ENCODE measurements at regions not wholly inside any gene's neighbourhood (a gene's known extent, or its start where the extent isn't known, plus 50 kb on each side); places are given as distances from the start of the nearest gene placed in this dataset.
A peak's percentile ranks its signal among the peaks of the same experiment; 100 is the strongest.

DNA sequence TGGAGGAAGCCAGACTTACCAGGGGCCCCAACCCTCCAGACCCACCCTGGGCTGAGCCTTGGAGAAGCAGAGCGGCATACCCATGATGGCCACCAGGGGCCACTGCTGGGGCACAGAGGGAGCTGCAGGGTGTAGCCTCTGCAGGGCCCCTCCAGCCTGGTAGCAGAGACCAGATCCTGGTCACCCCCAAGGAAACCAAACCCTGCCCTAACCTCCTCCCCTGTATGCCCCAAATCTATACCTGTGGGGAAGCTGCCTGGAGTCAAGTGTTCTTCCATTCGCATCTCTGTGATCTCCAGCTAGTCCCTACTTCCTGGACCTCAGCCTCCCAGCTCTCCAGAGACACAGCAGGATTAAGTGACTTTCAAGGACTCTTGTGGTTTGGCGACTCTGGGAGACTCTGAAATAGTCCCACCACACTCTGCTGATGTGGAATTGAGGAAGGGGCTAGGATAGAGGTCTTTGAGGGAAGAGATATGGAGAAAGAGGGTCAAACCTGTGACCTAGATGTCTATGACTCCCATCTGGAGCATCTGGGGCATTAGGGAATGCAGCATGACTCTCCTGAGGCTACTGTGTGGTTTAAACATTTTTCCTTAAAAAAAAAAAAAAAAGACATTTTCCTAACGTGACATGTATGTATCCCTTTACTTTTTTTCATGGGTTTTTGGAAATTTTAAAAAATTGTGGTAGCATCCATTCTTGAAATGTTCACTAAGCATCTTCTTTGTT, 119.2 kb upstream of the IPO9 start:
- TF ChIP-seq CTCF (IDR thresholded peaks at IDR 0.05; ENCODE audit: insufficient read depth, low read length, poor library complexity, severe bottlenecking) = peak; percentile 98
- DNase-seq (ENCODE audit: extremely low read depth, insufficient read length) = peak; percentile 20
- Histone ChIP-seq H3K27me3 (replicated peaks; ENCODE audit: control insufficient read depth, insufficient read depth, low read length) (no peaks in the 10 kb centered on the region; the same call in 1 of the 2 replicates), H3K4me3 (replicated peaks; ENCODE audit: low read depth, low read length) (no peak overlapping the region), H3K36me3 (ENCODE audit: control insufficient read depth, insufficient read depth, low read length) (no peaks in the 10 kb centered on the region)

DNA sequence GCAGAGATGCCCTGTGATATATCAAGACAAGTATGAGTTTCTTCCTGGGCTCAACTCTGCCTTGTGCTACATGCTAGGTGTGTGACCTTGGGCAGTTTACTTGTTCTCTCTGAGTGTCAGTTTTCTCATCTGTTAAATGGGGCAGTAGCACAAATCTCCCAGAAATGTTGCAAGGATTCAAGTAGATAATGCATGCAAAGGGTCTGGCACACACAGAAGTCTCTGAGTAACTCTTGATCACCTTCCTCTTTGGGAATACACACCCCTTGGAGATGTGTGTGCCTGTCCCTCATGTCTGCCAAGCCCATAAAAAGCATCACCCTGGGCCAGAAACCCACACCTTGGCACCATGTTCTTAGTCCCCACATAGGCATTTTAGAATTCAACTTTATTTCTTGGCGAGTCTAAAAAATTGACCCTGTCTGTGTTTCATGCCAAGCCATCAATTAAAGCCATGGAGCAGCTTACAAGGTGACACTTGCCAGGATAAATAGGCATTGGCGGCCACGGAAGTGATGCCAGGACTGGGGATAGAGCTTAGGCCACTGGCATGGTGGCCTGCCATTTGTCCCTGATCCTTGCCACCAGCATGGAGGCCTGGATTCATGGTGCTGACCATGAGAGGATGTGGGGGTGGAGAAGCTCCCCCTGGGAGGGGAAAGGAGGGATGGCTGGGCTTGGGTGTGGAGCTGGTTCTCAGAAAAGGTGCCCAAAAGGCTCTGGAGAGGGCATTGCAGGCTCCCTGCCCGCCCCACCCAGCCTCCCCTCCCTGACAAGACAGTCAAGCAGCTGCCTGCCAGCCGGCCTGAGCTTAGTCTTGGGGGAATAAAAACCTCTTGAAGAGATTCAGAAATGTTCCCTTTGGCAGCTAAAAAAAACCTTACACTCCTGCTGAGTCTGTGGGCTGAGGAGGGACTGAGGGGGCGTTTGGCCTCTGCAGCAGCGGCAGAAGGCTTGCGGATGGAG, 118.0 kb upstream of the IPO9 start:
- Histone ChIP-seq H3K4me3 (replicated peaks; ENCODE audit: low read depth, low read length) (no peak overlapping the region), H3K36me3 (ENCODE audit: control insufficient read depth, insufficient read depth, low read length) (no peaks in the 10 kb centered on the region), H3K27me3 (replicated peaks; ENCODE audit: control insufficient read depth, insufficient read depth, low read length) (no peaks in the 10 kb centered on the region; the same call in 1 of the 2 replicates)
- no peak for DNase-seq (ENCODE audit: extremely low read depth, insufficient read length)
- TF ChIP-seq CTCF (IDR thresholded peaks at IDR 0.05; ENCODE audit: insufficient read depth, low read length, poor library complexity, severe bottlenecking) = no peak

GRCh38 chr1:201711811-201712210, 117.1 kb upstream of the IPO9 start:
- no peak for DNase-seq (ENCODE audit: extremely low read depth, insufficient read length)
- H3K4me3 ChIP-seq (replicated peaks; ENCODE audit: low read depth, low read length) = no peak overlapping the region
- no peaks in the 10 kb centered on the region for H3K36me3 ChIP-seq (ENCODE audit: control insufficient read depth, insufficient read depth, low read length)
- no peaks in the 10 kb centered on the region; the same call in 1 of the 2 replicates for H3K27me3 ChIP-seq (replicated peaks; ENCODE audit: control insufficient read depth, insufficient read depth, low read length)
- TF ChIP-seq CTCF (IDR thresholded peaks at IDR 0.05; ENCODE audit: insufficient read depth, low read length, poor library complexity, severe bottlenecking) = no peak

DNA sequence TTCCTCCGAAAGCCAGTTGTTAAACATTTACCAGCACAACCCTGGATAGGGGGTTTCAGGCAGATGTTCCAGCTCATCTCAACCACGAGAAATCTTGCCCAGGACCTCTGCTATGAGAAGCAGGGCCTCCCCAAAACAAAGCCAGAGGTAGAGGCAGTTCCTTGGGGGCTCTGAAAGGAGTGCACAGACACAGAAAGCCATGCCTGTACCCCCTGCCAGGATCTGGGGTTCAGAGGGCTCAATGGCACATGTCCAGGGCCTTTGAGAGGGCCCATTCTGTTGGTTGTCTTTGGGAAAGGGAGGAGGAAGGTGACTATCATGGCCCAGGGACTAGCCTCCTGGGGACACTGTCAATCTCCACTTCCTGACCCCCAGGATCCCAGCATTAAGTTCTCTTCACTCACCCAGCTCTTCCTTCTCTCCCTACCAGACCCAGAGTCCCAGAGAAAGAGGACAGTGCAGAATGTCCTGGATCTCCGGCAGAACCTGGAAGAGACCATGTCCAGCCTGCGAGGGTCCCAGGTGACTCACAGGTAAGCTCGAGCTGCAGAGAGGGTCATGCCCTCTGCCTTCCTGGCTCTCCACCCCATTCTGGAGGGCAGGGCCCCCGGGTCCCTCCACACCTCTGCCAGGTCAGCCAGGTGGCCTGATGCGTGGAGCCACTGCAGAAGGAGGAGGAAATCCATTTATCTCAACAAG, 116.4 kb upstream of the IPO9 start:
- no peak for TF ChIP-seq CTCF (IDR thresholded peaks at IDR 0.05; ENCODE audit: insufficient read depth, low read length, poor library complexity, severe bottlenecking)
- DNase-seq (ENCODE audit: extremely low read depth, insufficient read length) = no peak
- no peaks in the 10 kb centered on the region for H3K36me3 ChIP-seq (ENCODE audit: control insufficient read depth, insufficient read depth, low read length)
- no peaks in the 10 kb centered on the region; the same call in 1 of the 2 replicates for H3K27me3 ChIP-seq (replicated peaks; ENCODE audit: control insufficient read depth, insufficient read depth, low read length)
- no peak overlapping the region for H3K4me3 ChIP-seq (replicated peaks; ENCODE audit: low read depth, low read length)

- no peak for TF ChIP-seq CTCF (IDR thresholded peaks at IDR 0.05; ENCODE audit: insufficient read depth, low read length, poor library complexity, severe bottlenecking)
- DNase-seq (ENCODE audit: extremely low read depth, insufficient read length) = no peak
- no peaks in the 10 kb centered on the region; the same call in 1 of the 2 replicates for H3K27me3 ChIP-seq (replicated peaks; ENCODE audit: control insufficient read depth, insufficient read depth, low read length)
- no peaks in the 10 kb centered on the region for H3K36me3 ChIP-seq (ENCODE audit: control insufficient read depth, insufficient read depth, low read length)
- no peak overlapping the region for H3K4me3 ChIP-seq (replicated peaks; ENCODE audit: low read depth, low read length)
Measured at GRCh38 chr1:201713086-201713810, 115.7 kb upstream of the IPO9 start.

Measured in GM06990 (cell line).